ENCODE measurements at regions not wholly inside any gene's neighbourhood (a gene's known extent, or its start where the extent isn't known, plus 50 kb on each side); places are given as distances from the start of the nearest gene placed in this dataset.

DNA sequence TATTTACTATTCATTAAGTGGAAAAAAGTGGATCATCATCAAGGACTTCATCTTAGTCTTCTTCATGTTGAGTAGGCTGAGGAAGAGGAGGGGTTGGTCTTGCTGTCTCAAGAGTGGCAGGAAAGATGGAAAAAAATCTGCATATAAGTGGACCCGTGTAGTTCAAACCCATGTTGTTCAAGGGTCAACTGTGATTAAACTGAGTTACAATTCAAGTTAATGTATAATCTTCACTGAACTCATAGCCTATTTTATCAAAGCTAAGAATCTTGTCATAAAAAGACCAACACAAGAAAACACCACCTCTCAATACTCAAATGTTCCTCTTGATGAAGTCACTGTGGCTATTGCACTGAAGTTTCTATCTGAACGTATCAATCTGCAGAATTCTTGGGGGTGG, 260.2 kb downstream of the FNDC1 start:
- TF ChIP-seq, protein P1, sequence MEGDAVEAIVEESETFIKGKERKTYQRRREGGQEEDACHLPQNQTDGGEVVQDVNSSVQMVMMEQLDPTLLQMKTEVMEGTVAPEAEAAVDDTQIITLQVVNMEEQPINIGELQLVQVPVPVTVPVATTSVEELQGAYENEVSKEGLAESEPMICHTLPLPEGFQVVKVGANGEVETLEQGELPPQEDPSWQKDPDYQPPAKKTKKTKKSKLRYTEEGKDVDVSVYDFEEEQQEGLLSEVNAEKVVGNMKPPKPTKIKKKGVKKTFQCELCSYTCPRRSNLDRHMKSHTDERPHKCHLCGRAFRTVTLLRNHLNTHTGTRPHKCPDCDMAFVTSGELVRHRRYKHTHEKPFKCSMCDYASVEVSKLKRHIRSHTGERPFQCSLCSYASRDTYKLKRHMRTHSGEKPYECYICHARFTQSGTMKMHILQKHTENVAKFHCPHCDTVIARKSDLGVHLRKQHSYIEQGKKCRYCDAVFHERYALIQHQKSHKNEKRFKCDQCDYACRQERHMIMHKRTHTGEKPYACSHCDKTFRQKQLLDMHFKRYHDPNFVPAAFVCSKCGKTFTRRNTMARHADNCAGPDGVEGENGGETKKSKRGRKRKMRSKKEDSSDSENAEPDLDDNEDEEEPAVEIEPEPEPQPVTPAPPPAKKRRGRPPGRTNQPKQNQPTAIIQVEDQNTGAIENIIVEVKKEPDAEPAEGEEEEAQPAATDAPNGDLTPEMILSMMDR (optimal IDR thresholded peaks at IDR 0.05 in 1 of 3, IDR thresholded peaks at IDR 0.05 in 1 of 3, conservative IDR thresholded peaks at IDR 0.05 in 1 of 3; ENCODE audit: extremely low read depth in 1 of 3, insufficient read depth in 2 of 3, low read length in 3 of 3): no peak
- no peak for TF ChIP-seq EZH2 (IDR thresholded peaks at IDR 0.05; ENCODE audit: low read length)

Measured in keratinocyte (primary cell).